Activated T-helper 1 cell treated with anti-CD3 and anti-CD28 coated beads, Interleukin-12 subunit alpha, Interleukin-12 subunit beta, Interleukin-2, Interleukin-4 antibody, amounts not matched to agents 30 ng/mL and 10 ng/mL and 1 ng/mL, durations not matched to agents 14 hours and 24 hours and 36 hours (primary cell): ENCODE measurements at regions not wholly inside any gene's neighbourhood (a gene's known extent, or its start where the extent isn't known, plus 50 kb on each side); places are given as distances from the start of the nearest gene placed in this dataset.
A peak's percentile ranks its signal among the peaks of the same experiment; 100 is the strongest.

Experiments
- DNase-seq: peaks from one replicate; pipeline ENCODE4 v3.0.0; 2021; ENCODE audit warnings: low spot score
- H3K27ac Mint-ChIP-seq: one replicate; pipeline ENCODE4 v1.8.0; 2021; ENCODE audit warnings: mild to moderate bottlenecking, mixed read lengths
- H3K27me3 Mint-ChIP-seq: one replicate; pipeline ENCODE4 v1.8.0; 2022; ENCODE audit warnings: mild to moderate bottlenecking, moderate library complexity, mixed read lengths; ENCODE audit not compliant: insufficient read depth
- H3K36me3 Mint-ChIP-seq: one replicate; pipeline ENCODE4 v1.8.0; 2021; ENCODE audit warnings: low read depth, mixed read lengths
- H3K4me1 Mint-ChIP-seq: one replicate; pipeline ENCODE4 v1.8.0; 2021; ENCODE audit warnings: low read depth, mixed read lengths
- H3K4me3 Mint-ChIP-seq: one replicate; pipeline ENCODE4 v1.8.0; 2021; ENCODE audit warnings: mild to moderate bottlenecking, moderate library complexity, mixed read lengths
- H3K9me3 Mint-ChIP-seq: one replicate; pipeline ENCODE4 v1.8.0; 2021; ENCODE audit warnings: mixed read lengths
- intact Hi-C: fragments of 100-400 bp; cut with micrococcal nuclease; formaldehyde crosslinking; loops from one replicate; pipeline ENCODE4 v1.15.1; 2024

DNA sequence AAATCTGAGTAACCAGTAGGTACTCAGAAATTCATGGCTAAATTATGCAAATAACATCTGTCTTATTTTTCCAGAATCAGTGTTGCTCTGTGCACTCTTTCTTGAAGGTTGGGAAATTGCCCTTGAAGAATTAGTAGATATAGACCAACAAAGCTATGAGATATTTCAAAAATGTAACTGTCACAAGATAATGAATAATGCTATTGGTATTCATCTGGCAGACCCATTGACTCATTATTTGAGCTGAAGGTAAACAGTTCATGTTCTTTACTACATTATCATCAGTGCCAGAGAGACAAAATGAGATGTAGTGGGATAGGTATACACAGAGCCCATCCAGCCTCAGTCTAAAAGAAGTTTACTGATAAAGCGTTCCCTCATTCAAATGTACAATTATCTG, 274.7 kb downstream of the CASP12 start:
- Mint-ChIP-seq H3K4me3 (no peak overlapping the region), H3K36me3 (no peaks in the 10 kb centered on the region), H3K4me1 (peaks cover 11% of the 10 kb centered on the region), H3K27ac (no peak overlapping the region), H3K9me3 (peaks cover 7% of the 10 kb centered on the region), H3K27me3 (peaks cover 2% of the 10 kb centered on the region)
- intact Hi-C loops: no loop called here
- no peak for DNase-seq

DNA sequence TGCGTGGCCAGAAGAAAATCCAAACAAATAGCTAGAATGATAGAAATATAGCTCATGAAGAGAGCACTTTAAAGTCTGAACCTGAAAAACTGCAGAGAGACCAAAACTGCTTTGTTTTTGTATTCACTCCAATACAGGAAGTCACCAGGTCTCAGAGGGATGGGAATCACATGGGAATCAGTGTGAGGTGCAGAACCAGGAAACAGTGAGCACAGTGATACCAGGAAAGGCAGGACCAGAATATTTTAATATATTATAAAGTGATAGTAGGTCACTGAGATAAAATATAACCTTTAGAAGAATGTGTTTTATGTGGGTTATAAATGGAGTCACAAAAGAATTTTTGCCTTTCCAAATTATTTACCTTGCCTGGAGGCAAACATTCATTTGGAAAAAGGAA, 277.3 kb downstream of the CASP12 start:
- Mint-ChIP-seq H3K27me3 (peaks cover 2% of the 10 kb centered on the region), H3K9me3 (peaks cover 23% of the 10 kb centered on the region), H3K27ac (no peak overlapping the region), H3K36me3 (peaks cover 1% of the 10 kb centered on the region), H3K4me3 (no peak overlapping the region), H3K4me1 (peaks cover 11% of the 10 kb centered on the region)
- intact Hi-C loops: no loop called here
- no peak for DNase-seq

- no peak overlapping the region for H3K4me3 Mint-ChIP-seq
- peaks cover 32% of the 10 kb centered on the region for H3K9me3 Mint-ChIP-seq
- DNase-seq: no peak
- H3K4me1 Mint-ChIP-seq: peaks cover 18% of the 10 kb centered on the region
- peaks cover 1% of the 10 kb centered on the region for H3K36me3 Mint-ChIP-seq
- intact Hi-C loops: no loop called here
- peaks cover 2% of the 10 kb centered on the region for H3K27me3 Mint-ChIP-seq
- H3K27ac Mint-ChIP-seq: no peak overlapping the region
Observed at GRCh38 chr11:104619751-104620150, 278.5 kb downstream of the CASP12 start.

GRCh38 chr11:104618954-104619353, 279.3 kb downstream of the CASP12 start:
- intact Hi-C loops: no loop called here

DNA sequence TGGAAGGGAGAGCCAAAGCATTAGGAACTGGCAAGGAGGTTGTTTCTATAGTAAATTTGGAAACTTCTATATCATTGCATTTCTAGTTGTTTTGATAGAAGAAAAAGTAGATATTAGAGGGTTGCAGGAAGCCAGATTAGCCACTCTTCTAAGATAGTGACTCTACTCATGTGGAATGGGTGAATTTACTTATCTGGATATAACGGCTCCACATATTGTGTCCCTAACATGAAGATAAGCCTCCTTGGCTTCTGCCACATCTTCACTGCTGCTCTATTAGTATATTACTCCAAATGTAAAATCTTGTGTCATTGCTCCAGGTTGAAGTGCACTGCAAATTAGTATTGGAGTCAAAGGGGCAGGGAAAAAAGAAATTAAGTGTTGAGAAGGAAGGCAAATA, 283.3 kb downstream of the CASP12 start:
- Mint-ChIP-seq H3K9me3 (peaks cover 25% of the 10 kb centered on the region), H3K27ac (no peak overlapping the region), H3K27me3 (no peaks in the 10 kb centered on the region), H3K4me1 (peaks cover 26% of the 10 kb centered on the region), H3K36me3 (peaks cover 3% of the 10 kb centered on the region), H3K4me3 (no peak overlapping the region)
- DNase-seq: no peak
- intact Hi-C loops: loop anchor here (1.0 to 5.0 kb wide), 3 partner anchors 42 to 182 kb away; no protein-coding TSS in a partner anchor

More at GRCh38 chr11:104618954-104619353, 279.3 kb downstream of the CASP12 start:
- DNase-seq: no peak
- Mint-ChIP-seq H3K4me3 (no peak overlapping the region), H3K4me1 (peaks cover 18% of the 10 kb centered on the region), H3K36me3 (peaks cover 1% of the 10 kb centered on the region), H3K9me3 (peaks cover 30% of the 10 kb centered on the region), H3K27me3 (peaks cover 2% of the 10 kb centered on the region), H3K27ac (no peak overlapping the region)

- Mint-ChIP-seq H3K4me1 (peaks cover 34% of the 10 kb centered on the region), H3K9me3 (peaks cover 25% of the 10 kb centered on the region), H3K27me3 (no peaks in the 10 kb centered on the region), H3K4me3 (no peak overlapping the region), H3K36me3 (peaks cover 3% of the 10 kb centered on the region), H3K27ac (no peak overlapping the region)
- intact Hi-C loops: loop anchor here (1.0 to 5.0 kb wide), 3 partner anchors 43 to 183 kb away; no protein-coding TSS in a partner anchor
- no peak for DNase-seq
Observed at GRCh38 chr11:104614117-104614680, 284.1 kb downstream of the CASP12 start.

GRCh38 chr11:104610635-104611034, 287.6 kb downstream of the CASP12 start:
- H3K36me3 Mint-ChIP-seq: peaks cover 2% of the 10 kb centered on the region
- no peak overlapping the region for H3K4me3 Mint-ChIP-seq
- no peak overlapping the region for H3K27ac Mint-ChIP-seq
- peaks cover 6% of the 10 kb centered on the region for H3K9me3 Mint-ChIP-seq
- H3K27me3 Mint-ChIP-seq: peaks cover 7% of the 10 kb centered on the region
- DNase-seq: no peak
- H3K4me1 Mint-ChIP-seq: peaks cover 37% of the 10 kb centered on the region
- intact Hi-C loops: loop anchor here (5.0 kb wide), 1 partner anchor 187 kb away; no protein-coding TSS in a partner anchor

GRCh38 chr11:104609311-104610085, 288.8 kb downstream of the CASP12 start:
- Mint-ChIP-seq H3K36me3 (peaks cover 2% of the 10 kb centered on the region), H3K27me3 (peaks cover 7% of the 10 kb centered on the region), H3K27ac (no peak overlapping the region), H3K4me3 (no peak overlapping the region), H3K4me1 (peaks cover 27% of the 10 kb centered on the region), H3K9me3 (no peaks in the 10 kb centered on the region)
- intact Hi-C loops: loop anchor here (1.0 to 5.0 kb wide), 4 partner anchors 95 to 391 kb away; no protein-coding TSS in a partner anchor
- DNase-seq: peak; percentile 24

DNA sequence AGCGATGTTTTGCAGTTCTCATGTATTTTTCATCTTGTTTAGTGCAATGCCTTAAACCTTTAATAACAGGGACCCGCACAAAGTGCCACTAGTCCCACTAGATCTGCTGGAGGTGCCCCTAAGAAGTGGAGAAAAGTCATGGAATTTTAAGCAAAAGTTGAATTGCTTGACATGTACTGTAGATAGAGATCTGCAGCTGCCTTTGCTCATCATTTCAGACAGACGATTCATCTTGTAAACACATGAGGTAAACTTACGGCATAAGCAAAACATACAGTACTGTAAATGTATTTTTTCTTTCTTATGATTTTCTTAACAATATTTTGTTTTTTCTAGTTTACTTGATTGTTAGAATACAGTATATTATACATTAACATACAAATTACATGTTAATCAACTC, 295.6 kb downstream of the CASP12 start:
- Mint-ChIP-seq H3K27ac (no peak overlapping the region), H3K4me1 (no peaks in the 10 kb centered on the region), H3K9me3 (peaks cover 22% of the 10 kb centered on the region), H3K27me3 (peaks cover 4% of the 10 kb centered on the region), H3K36me3 (no peaks in the 10 kb centered on the region), H3K4me3 (no peak overlapping the region)
- intact Hi-C loops: no loop called here
- no peak for DNase-seq

GRCh38 chr11:104594228-104594958, 303.9 kb downstream of the CASP12 start:
- no peak overlapping the region for H3K27ac Mint-ChIP-seq
- no peaks in the 10 kb centered on the region for H3K9me3 Mint-ChIP-seq
- H3K36me3 Mint-ChIP-seq: no peaks in the 10 kb centered on the region
- intact Hi-C loops: no loop called here
- no peaks in the 10 kb centered on the region for H3K27me3 Mint-ChIP-seq
- peaks cover 10% of the 10 kb centered on the region for H3K4me1 Mint-ChIP-seq
- no peak for DNase-seq
- no peak overlapping the region for H3K4me3 Mint-ChIP-seq

DNA sequence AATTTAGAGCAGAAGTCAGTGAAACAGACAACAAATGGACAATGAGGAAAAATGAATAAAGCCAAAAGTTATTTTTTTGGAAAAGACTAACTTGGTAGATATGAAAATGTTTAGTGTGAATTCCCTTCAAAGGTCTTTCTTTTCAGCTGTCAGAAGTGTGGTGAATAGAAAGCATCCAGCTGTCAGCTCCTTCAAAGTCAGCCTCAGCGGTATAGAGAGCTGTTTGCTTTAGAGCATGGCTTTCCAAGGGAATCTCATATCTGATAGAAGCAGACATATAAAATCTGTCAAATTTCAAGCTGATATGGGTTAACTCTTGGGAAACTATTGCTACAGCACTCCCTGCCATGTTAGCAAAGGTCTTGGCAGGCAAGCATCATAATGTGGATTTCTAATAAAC, 309.3 kb downstream of the CASP12 start:
- no peak overlapping the region for H3K4me3 Mint-ChIP-seq
- DNase-seq: no peak
- H3K4me1 Mint-ChIP-seq: peaks cover 4% of the 10 kb centered on the region
- peaks cover 4% of the 10 kb centered on the region for H3K27me3 Mint-ChIP-seq
- no peak overlapping the region for H3K27ac Mint-ChIP-seq
- no peaks in the 10 kb centered on the region for H3K36me3 Mint-ChIP-seq
- no peaks in the 10 kb centered on the region for H3K9me3 Mint-ChIP-seq
- intact Hi-C loops: no loop called here

DNA sequence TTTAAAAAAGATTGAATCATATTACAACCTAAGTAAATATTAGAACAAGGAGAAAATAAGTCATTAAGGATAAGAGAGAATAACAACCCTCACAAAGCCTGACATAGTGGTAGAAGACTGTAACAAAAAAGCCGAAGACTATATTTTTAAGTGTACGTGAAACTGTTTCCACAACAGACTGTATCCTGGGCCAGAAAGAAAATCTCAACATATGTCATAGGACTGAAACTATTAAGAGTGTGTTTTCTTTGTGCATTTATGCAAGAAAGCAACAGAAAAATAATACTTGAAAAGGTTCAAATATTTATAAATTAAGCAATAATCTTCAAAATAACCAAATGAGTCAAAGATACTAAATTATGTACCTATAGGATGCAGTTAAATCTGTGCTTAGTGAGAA, 309.8 kb downstream of the CASP12 start:
- Mint-ChIP-seq H3K27me3 (peaks cover 8% of the 10 kb centered on the region), H3K4me3 (no peak overlapping the region), H3K36me3 (no peaks in the 10 kb centered on the region), H3K9me3 (no peaks in the 10 kb centered on the region), H3K27ac (no peak overlapping the region), H3K4me1 (no peaks in the 10 kb centered on the region)
- intact Hi-C loops: no loop called here
- no peak for DNase-seq

GRCh38 chr11:104584823-104585222, 313.4 kb downstream of the CASP12 start:
- no peaks in the 10 kb centered on the region for H3K36me3 Mint-ChIP-seq
- H3K4me3 Mint-ChIP-seq: no peak overlapping the region
- H3K27me3 Mint-ChIP-seq: peaks cover 16% of the 10 kb centered on the region
- DNase-seq: no peak
- intact Hi-C loops: no loop called here
- H3K4me1 Mint-ChIP-seq: no peaks in the 10 kb centered on the region
- no peak overlapping the region for H3K27ac Mint-ChIP-seq
- H3K9me3 Mint-ChIP-seq: no peaks in the 10 kb centered on the region
